Stimulated activated CD4-positive, alpha-beta T cell treated with anti-CD3 and anti-CD28 coated beads, Interleukin-4, amount 100 ng/mL, for 4 hours (primary cell): ENCODE measurements at regions not wholly inside any gene's neighbourhood (a gene's known extent, or its start where the extent isn't known, plus 50 kb on each side); places are given as distances from the start of the nearest gene placed in this dataset.

Source experiments
- DNase-seq, 2 experiments: peaks; one replicate each; pipeline ENCODE4 v3.0.0-alpha.2; 2020

DNA sequence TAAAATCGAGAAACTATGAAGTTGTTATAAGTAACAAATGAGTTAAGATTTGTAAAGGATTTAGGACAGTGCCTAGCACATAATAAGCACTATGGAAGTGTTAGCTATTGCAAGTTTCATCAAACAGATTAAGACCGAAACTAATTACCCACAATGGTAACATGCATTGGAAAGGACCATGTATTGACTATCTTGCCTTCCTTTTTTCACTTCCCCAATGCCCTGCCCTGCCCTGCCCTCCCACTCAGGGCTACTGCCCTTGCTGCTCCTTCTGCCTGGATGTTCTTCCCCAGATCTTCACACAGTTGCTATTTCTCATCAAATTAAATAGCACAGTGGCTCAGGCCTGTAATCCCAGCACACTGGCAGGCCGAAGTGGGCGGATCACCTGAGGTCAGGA is 202.1 kb upstream of the PSMD7 start:
- DNase-seq = no peak

DNA sequence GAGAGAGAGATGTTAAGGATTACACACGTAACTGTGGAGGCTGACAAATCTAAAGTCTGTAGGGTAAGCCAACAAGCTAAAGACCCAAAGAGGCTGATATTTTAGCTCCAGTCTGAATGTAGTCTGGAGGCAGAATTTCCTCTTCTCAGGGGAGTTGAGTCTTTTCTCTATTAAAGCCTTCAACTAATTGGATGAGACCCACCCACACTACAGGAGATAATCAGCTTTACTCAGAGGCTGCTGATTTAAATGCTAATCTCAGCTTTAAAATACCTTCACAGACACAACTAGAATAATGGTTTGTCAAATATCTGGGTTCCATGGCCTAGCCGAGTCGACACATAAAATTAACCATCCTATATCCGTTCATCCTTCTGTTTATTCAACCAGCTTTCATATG is 204.3 kb upstream of the PSMD7 start:
- DNase-seq = no peak

GRCh38 chr16:74090871-74091270 is 205.7 kb upstream of the PSMD7 start:
- DNase-seq = no peak

DNA sequence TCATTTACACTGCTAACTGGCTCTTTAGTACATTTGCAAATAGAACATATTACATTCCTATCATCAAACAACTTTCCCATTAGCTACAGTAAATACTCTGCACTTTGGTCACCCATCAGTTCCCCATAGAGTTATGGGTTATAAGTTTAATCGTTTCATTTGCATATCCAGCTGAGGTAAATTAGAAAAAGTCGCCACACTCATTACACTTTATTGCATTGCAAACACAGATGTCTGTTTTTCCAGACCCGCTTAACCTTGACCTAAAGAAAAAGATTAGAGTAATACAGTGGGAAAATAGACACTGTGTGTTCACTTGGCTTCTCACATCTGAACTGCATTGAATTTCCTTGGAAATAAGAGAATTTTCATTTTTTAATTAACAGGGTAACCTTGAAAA is 213.1 kb upstream of the PSMD7 start:
- DNase-seq = no peak

DNA sequence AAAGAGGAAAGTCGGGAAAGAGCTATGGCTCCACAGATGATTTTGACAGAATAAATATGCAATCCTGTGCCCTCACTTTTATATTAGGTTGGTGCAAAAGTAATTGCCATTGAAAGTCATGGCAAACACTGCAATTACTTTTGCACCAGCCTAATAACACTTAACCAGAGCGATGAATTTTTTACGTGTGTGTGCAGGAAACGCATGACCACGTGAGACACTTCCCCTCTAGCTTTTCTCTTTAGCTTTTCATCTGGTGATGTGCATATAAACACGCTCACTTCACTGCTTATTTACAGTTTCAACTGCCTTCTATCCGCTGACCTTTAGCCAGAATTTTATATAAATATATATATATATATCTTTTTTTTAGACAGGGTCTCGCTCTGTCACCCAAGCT is 216.3 kb upstream of the PSMD7 start:
- DNase-seq = no peak

GRCh38 chr16:74079232-74079586 is 217.4 kb upstream of the PSMD7 start:
- DNase-seq = no peak

DNA sequence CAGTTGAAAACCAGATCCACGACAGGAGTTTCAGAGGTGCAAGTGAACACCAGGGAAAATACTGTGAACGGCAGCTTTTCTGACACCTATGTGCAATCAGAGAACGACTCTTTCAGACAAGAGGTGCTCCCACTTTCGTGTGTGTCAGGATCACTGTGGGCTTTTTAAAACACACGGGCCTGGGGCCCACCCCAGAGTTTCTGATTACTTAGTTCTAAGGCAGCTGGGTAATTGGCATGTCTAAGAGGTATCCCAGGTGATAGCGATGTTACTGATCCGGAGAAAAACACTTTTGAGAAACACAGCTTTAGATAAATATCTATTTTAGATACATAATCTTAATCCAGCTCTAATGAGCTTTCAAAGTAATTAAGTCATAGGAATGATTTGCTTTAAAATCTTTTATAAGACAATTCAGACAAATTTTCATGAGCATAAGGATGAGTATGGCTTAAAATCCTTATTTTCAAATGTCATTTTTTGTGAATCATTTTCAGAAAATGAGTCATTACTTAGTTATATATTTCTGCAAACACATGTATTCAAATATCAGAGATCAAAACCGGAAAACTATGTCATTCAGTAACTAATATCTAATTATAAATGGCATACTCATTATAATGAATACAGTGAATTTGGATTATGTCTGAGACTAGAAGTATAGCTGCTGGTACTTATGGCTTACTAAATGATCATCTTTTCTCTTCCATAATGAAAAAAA is 217.9 kb upstream of the PSMD7 start:
- DNase-seq = no peak

- DNase-seq = no peak
Observed at GRCh38 chr16:74076568-74076967, 220.0 kb upstream of the PSMD7 start.

GRCh38 chr16:74075393-74075792 is 221.2 kb upstream of the PSMD7 start:
- DNase-seq = no peak

- DNase-seq = no peak
Observed at GRCh38 chr16:74073456-74073855, 223.2 kb upstream of the PSMD7 start.

DNA sequence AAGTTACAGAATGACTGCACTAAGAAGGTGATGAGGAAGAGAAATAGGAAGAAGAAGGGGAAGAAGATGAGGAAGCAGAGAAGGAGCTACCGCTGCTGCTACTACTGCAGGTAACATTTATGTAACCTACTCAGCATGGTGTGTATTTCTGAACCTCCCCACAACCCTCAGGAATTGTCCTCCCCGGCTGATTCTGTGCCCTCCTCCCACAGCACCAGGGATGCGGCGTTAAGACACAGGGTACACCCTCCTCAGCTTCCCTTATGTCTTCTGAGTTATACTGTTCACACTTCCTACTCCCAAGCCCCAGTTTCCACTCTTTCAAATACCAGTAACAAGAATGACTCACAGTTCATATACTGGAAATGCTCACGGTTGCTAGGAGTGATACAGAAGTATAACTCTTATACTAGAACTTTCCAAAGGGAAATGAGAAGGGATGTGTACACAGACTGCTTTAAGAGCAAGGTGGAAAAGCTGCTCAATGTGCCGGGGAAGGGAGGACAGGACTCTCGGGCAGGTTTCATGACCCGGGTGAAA is 224.5 kb upstream of the PSMD7 start:
- DNase-seq = no peak

- DNase-seq = no peak
Observed at GRCh38 chr16:74070237-74070636, 226.4 kb upstream of the PSMD7 start.

- DNase-seq = no peak
Observed at GRCh38 chr16:74064120-74064735, 232.4 kb upstream of the PSMD7 start.

GRCh38 chr16:74053826-74054225 is 242.8 kb upstream of the PSMD7 start:
- no peak for DNase-seq

DNA sequence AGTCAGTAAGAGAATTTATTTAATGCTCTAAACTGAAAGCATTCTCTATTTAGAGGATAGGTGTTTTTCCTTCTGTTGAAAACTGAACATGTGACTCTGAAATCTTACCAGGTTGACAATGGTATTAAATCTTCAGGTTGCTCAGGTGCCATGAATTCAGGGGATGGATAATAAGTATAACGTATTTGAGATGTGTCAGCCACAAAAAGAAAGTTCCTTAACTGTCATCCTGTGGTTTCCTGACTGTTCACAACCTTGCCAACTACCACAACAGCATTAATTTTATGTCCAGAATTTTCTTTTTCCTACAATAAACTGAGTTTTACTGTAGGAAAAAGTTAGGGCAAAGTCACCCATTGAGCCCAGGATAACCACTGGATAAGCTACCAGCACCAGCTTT is 243.3 kb upstream of the PSMD7 start:
- no peak for DNase-seq

DNA sequence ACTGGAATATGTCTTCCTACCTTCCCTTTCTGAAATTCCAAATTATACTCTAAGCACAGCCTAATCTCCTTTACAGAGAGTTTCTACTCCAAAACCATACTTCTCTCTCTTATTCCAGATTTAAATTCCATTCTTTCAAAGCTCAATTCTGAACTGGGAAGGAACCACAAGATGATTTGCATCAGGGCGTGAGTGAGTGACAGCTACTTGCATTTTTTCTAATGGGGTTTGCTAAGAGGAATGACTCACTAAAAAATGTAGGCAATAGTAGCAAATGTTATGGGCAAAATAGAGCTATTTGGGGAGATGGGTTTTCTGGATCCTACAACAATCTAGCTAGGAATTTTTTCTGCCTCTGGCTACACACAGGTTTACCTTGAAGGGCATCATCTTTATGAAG is 244.6 kb upstream of the PSMD7 start:
- no peak for DNase-seq

DNA sequence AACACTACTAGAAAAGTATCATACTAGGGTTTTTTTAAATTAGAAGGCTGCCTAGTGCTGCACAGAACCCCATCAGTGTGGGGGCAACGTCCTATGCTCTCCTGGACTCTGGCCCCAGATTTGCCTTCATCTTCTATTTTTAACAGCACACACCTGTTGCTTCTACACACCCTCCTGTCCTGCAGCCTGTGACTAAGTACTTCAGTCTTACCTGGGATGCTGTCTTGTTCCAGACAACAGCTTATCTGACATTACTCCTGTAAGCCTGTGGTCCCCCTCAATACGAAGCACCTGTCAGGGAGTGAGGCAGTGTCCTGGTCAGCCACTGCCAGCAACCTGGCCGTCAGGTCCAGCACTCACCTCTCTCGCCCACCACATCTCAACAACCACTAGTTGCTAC is 247.6 kb upstream of the PSMD7 start:
- DNase-seq = no peak

DNA sequence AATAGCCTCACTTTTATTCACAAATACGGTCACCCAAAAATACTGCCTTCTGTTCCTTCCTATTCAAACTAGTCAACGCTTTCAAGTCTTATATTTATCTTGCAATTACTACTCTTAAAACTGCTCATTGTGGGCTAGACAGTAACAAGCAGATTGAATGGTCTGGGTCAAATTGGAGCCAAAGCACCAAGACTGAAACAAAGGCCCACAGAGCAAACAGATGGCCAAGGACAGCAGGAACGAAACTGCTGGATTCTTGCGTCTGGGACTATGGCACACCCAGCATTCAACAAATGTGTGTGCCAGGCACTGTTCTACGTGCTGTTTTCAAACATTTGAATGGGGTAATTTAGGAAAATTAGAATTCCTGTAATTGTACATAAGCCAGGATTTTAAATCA is 250.1 kb upstream of the PSMD7 start:
- DNase-seq = no peak

GRCh38 chr16:74045513-74045912 is 251.1 kb upstream of the PSMD7 start:
- DNase-seq = no peak

DNA sequence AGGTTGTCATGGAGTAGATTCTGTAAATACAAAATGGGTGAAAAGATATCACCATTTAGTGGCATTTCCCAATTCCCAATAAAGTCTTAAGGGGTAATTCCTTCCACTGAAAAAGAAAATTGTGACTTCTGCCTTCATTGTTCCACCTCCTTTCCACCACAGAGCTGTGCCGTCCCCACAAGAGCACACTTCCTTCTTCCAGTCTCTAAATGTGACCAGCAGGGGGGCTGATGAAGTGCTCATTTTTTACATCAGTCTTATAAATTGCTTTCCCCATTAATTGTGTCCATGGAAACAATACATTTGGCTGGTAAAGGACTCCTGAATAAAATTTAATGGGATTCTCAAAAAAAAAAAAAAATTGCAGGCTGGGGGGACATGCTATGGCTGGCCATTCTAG is 260.8 kb upstream of the PSMD7 start:
- DNase-seq = no peak

- no peak for DNase-seq
Observed at GRCh38 chr16:74034862-74035261, 261.8 kb upstream of the PSMD7 start.

GRCh38 chr16:74034200-74034599 is 262.4 kb upstream of the PSMD7 start:
- DNase-seq = no peak

DNA sequence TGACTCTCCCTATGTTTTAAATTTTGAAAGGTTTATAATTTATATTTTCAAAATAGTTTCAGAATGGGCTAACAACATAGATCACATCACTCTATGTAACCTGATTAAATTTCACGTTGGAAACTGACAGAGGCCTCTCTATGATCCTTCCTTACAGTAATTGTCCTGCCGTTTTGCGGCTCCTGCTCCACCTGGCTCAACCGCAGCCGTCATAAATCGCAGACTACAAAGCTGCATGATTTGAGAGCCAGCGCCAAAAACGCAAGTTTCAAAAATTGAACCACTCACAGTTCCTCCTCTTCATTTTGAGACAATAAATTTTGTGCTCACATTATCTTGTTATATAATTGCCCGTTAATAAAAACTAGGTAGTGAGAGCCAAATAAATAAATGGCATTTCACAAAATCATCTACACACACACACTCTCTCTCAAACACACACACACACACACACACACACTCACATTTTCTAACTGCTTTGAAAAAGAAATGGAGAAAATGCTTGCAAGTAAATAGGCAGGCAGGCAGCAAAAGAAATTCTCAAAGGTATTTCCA is 263.1 kb upstream of the PSMD7 start:
- no peak for DNase-seq

DNA sequence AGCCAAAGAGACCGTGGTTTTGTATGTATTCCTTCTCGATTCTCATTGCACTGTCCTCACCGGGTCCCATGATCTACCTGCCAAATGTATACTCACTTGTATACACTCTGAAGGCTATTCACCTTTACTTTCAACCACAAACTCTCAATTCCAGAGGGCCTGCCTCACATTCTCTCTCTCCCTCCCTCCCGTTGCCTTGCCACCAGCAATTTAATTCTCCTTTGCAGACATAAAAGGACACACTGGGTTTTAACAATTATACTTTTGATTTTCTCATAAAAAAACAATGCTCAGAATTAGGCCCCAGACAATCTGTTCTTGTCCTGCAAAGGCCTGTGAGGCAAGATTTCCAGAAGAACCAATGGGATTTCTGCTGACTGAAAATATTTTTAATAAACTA is 265.1 kb upstream of the PSMD7 start:
- DNase-seq = no peak
